B cell (primary cell): ENCODE measurements at regions not wholly inside any gene's neighbourhood (a gene's known extent, or its start where the extent isn't known, plus 50 kb on each side); places are given as distances from the start of the nearest gene placed in this dataset.

Experiments
- ATAC-seq: fragments of 200-7000 bp; cut with Tn5 transposase; one replicate; pipeline ENCODE4 v1.10.0; 2021; ENCODE audit warnings: low read depth, mild to moderate bottlenecking, moderate number of reproducible peaks, moderate library complexity
- CTCF ChIA-PET: fragments of 350-600 bp; sonication (Branson Sonifier 250); formaldehyde crosslinking; loops from one replicate; lab custom pipeline; 2021; ENCODE audit warnings: antibody characterized with exemption, inconsistent platforms; lab: Charles Lee
- POLR2A ChIA-PET: fragments of 350-600 bp; sonication (Branson Sonifier 250); formaldehyde crosslinking; loops from one replicate; lab custom pipeline; 2021; ENCODE audit warnings: antibody characterized with exemption; lab: Charles Lee
- DNase-seq: peaks from one replicate; pipeline ENCODE4 v3.0.0; 2013
- H2AFZ ChIP-seq: 2 replicates; pipeline ENCODE4 v1.6.1; 2012; ENCODE audit warnings: mild to moderate bottlenecking, low read depth, low read length; ENCODE audit not compliant: insufficient read depth, poor library complexity, severe bottlenecking
- H3K27ac ChIP-seq, 2 donors: 1 replicate in 1 of 2; 2 replicates in 1 of 2; pipeline ENCODE4 v1.5.1; 2012 to 2013; ENCODE audit warnings: low read length in 2 of 2, mild to moderate bottlenecking in 2 of 2, moderate library complexity in 1 of 2
- H3K27me3 ChIP-seq, 4 experiments: fragments of 200-600 bp in 1 of 4; sonication (generic) in 1 of 4; replicated peaks in 1 of 4; 1 replicate in 2 of 4; 2 replicates in 2 of 4; pipeline versions ENCODE4 v1.6.1 to v1.7.0; 2013 to 2016; ENCODE audit warnings: low read length in 3 of 4, mild to moderate bottlenecking in 2 of 4, mixed read lengths in 1 of 4, moderate library complexity in 1 of 4; ENCODE audit not compliant: insufficient read depth in 4 of 4, control insufficient read depth in 3 of 4; ENCODE audit errors: control extremely low read depth in 1 of 4
- H3K36me3 ChIP-seq, 2 experiments: replicated peaks in 1 of 2; 1 replicate in 1 of 2; 2 replicates in 1 of 2; pipeline versions ENCODE4 v1.6.1 to v1.7.1; 2013; ENCODE audit warnings: low read length in 1 of 2; ENCODE audit not compliant: insufficient read depth in 2 of 2, control insufficient read depth in 1 of 2; ENCODE audit errors: control extremely low read depth in 1 of 2, extremely low read depth in 1 of 2
- H3K4me1 ChIP-seq, 2 donors: fragments of 200-600 bp in 1 of 2; sonication (generic) in 1 of 2; 1 replicate in 1 of 2; 2 replicates in 1 of 2; pipeline versions ENCODE4 v1.5.1 to v1.6.1; 2013 to 2017; ENCODE audit warnings: low read length in 2 of 2; ENCODE audit not compliant: control insufficient read depth in 2 of 2, insufficient read depth in 2 of 2
- H3K4me2 ChIP-seq: replicated peaks from 2 replicates; pipeline ENCODE3; 2012; ENCODE audit warnings: mild to moderate bottlenecking, low read depth, low read length; ENCODE audit not compliant: poor library complexity, severe bottlenecking
- H3K4me3 ChIP-seq, 5 experiments: fragments of 200-600 bp in 1 of 5; sonication (generic) in 1 of 5; 1 replicate in 3 of 5; 2 replicates in 2 of 5; pipeline versions ENCODE4 v1.5.1 to v1.7.0; 2011 to 2016; ENCODE audit warnings: low read length in 4 of 5, mild to moderate bottlenecking in 4 of 5, low read depth in 2 of 5, control low read depth in 1 of 5, moderate library complexity in 1 of 5; ENCODE audit not compliant: insufficient read depth in 1 of 5; ENCODE audit errors: control extremely low read depth in 1 of 5, extremely low read depth in 1 of 5
- H3K79me2 ChIP-seq: fragments of 200-600 bp; sonication (generic); one replicate; pipeline ENCODE4 v1.6.0; 2016; ENCODE audit warnings: low read length; ENCODE audit not compliant: control insufficient read depth, insufficient read depth
- H3K9ac ChIP-seq: fragments of 200-600 bp; sonication (generic); 2 replicates; pipeline ENCODE4 v1.6.1; 2017; ENCODE audit warnings: mild to moderate bottlenecking, low read length, moderate library complexity
- H3K9me3 ChIP-seq, 3 donors: one replicate each; pipeline versions ENCODE4 v1.6.1 to v1.7.1; 2013; ENCODE audit warnings: low read length in 2 of 3; ENCODE audit not compliant: control insufficient read depth in 2 of 3, insufficient read depth in 1 of 3; ENCODE audit errors: control extremely low read depth in 1 of 3
- H4K20me1 ChIP-seq: 2 replicates; pipeline ENCODE4 v1.6.0; 2012; ENCODE audit warnings: mild to moderate bottlenecking, low read length; ENCODE audit not compliant: insufficient read depth, control insufficient read depth, poor library complexity, severe bottlenecking
- H3K27ac Mint-ChIP-seq: one replicate; pipeline ENCODE4 v1.8.0; 2021; ENCODE audit warnings: mixed read lengths
- H3K27me3 Mint-ChIP-seq: one replicate; pipeline ENCODE4 v1.8.0; 2021; ENCODE audit warnings: mixed read lengths
- H3K4me1 Mint-ChIP-seq: one replicate; pipeline ENCODE4 v1.8.0; 2021; ENCODE audit warnings: mixed read lengths
- H3K4me3 Mint-ChIP-seq: one replicate; pipeline ENCODE4 v1.8.0; 2021; ENCODE audit warnings: mixed read lengths
- H3K9me3 Mint-ChIP-seq: one replicate; pipeline ENCODE4 v1.8.0; 2022; ENCODE audit warnings: mixed read lengths; ENCODE audit not compliant: insufficient read depth
- CTCF ChIP-seq: fragments of 200-600 bp; IDR thresholded peaks from one replicate; pipeline ENCODE4 v1.8.0; 2022; ENCODE audit warnings: antibody characterized with exemption, mild to moderate bottlenecking
- EZH2 ChIP-seq: IDR thresholded peaks from 2 replicates; pipeline ENCODE4 v1.6.1; 2012; ENCODE audit warnings: borderline replicate concordance, low read depth, mild to moderate bottlenecking, moderate library complexity, low read length; ENCODE audit not compliant: insufficient read depth, poor library complexity, severe bottlenecking
- WGBS: methylation state at CpG from one replicate; pipeline ENCODE4 v1.1.5; 2013; ENCODE audit warnings: missing lambda C conversion rate; ENCODE audit not compliant: insufficient coverage; 5-methylcytosine and 5-hydroxymethylcytosine counted together
- intact Hi-C: fragments of 100-400 bp; cut with micrococcal nuclease; formaldehyde crosslinking; loops from one replicate; pipeline ENCODE4 v1.10.0; 2022

GRCh38 chr5:54804521-54804920 lies 180.9 kb downstream of the ESM1 start:
- Histone ChIP-seq H3K4me3 (no peak overlapping the region), H2AFZ (no peak overlapping the region), H3K9me3 (peaks cover 0 to 6% (median 0%) of the 10 kb centered on the region in 3 donors), H3K4me1 (peaks cover 6 to 9% of the 10 kb centered on the region in 2 donors), H3K9ac (no peak overlapping the region), H3K27ac (no peak overlapping the region), H3K36me3 (no peaks in the 10 kb centered on the region), H3K79me2 (no peaks in the 10 kb centered on the region), H3K4me2 (no peak overlapping the region), H3K27me3 (no peaks in the 10 kb centered on the region), H4K20me1 (no peaks in the 10 kb centered on the region)
- ATAC-seq (no peak), DNase-seq (no peak)
- ChIA-PET CTCF (no interaction called here), POLR2A (no interaction called here)
- TF ChIP-seq EZH2 = no peak
- TF ChIP-seq CTCF = no peak
- H3K9me3 Mint-ChIP-seq = no peaks in the 10 kb centered on the region
- H3K27ac Mint-ChIP-seq = no peak overlapping the region
- H3K27me3 Mint-ChIP-seq = no peaks in the 10 kb centered on the region
- no CpG with 5 or more reads among the region's 2 CpGs for WGBS
- intact Hi-C loops = no loop called here
- H3K4me3 Mint-ChIP-seq = no peak overlapping the region
- peaks cover 20% of the 10 kb centered on the region for H3K4me1 Mint-ChIP-seq

DNA sequence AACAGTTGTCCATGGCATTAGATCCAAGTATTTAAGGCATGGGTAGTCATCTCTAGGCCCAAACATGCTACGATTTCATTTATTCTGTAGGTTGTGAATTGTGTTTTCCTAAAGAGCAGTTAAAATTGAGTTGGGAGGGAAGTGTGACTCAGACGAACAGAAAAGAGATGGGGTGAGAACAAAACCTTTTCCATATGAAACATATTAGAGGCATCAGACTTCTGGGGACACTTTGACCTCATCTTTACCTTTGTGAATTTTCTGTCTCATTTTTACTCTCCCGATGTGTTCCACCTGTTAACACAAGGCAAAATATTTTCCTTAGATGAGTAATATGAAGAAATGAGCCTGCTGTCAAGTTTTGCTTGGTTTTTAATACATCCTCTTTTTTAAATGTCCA lies 181.3 kb downstream of the ESM1 start:
- H4K20me1 ChIP-seq = no peaks in the 10 kb centered on the region
- H3K9me3 ChIP-seq = peaks cover 0 to 6% (median 0%) of the 10 kb centered on the region in 3 donors
- no peaks in the 10 kb centered on the region for H3K36me3 ChIP-seq
- Mint-ChIP-seq H3K27me3 (no peaks in the 10 kb centered on the region), H3K9me3 (no peaks in the 10 kb centered on the region), H3K4me3 (no peak overlapping the region), H3K4me1 (peaks cover 25% of the 10 kb centered on the region), H3K27ac (no peak overlapping the region)
- no peak for TF ChIP-seq EZH2
- no peak for ATAC-seq
- no peak overlapping the region for H3K4me3 ChIP-seq
- ChIA-PET CTCF (no interaction called here), POLR2A (no interaction called here)
- H2AFZ ChIP-seq = no peak overlapping the region
- intact Hi-C loops = no loop called here
- no peaks in the 10 kb centered on the region for H3K27me3 ChIP-seq
- WGBS = 100% methylated on average over 1 of the region's 3 CpGs
- DNase-seq = no peak
- no peak overlapping the region for H3K9ac ChIP-seq
- H3K79me2 ChIP-seq = no peaks in the 10 kb centered on the region
- H3K4me1 ChIP-seq = peaks cover 11 to 13% of the 10 kb centered on the region in 2 donors
- no peak overlapping the region for H3K27ac ChIP-seq
- no peak overlapping the region for H3K4me2 ChIP-seq
